GM12891 (cell line): ENCODE measurements at regions not wholly inside any gene's neighbourhood (a gene's known extent, or its start where the extent isn't known, plus 50 kb on each side); places are given as distances from the start of the nearest gene placed in this dataset.

Source experiments
- PAX5 ChIP-seq: IDR thresholded peaks from 2 replicates; pipeline ENCODE4 v1.6.1; 2011; ENCODE audit warnings: low read length, moderate library complexity, mild to moderate bottlenecking; ENCODE audit not compliant: insufficient read depth, severe bottlenecking
- POLR2A ChIP-seq: IDR thresholded peaks from 2 replicates; pipeline ENCODE4 v1.6.1; 2011; ENCODE audit warnings: low read depth, low read length, control low read depth
- POLR2AphosphoS5 ChIP-seq: IDR thresholded peaks from 2 replicates; pipeline ENCODE4 v1.6.1; 2011; ENCODE audit warnings: low read depth, low read length, control low read depth
- POU2F2 ChIP-seq: IDR thresholded peaks from 2 replicates; pipeline ENCODE4 v1.6.1; 2011; ENCODE audit warnings: low read depth, mild to moderate bottlenecking, control low read depth, low read length, moderate library complexity
- SPI1 ChIP-seq: IDR thresholded peaks from 2 replicates; pipeline ENCODE4 v1.6.1; 2011; ENCODE audit warnings: low read depth, low read length, control low read depth
- TAF1 ChIP-seq: IDR thresholded peaks from 2 replicates; pipeline ENCODE4 v1.6.1; 2011; ENCODE audit warnings: low read depth, low read length, control low read depth

DNA sequence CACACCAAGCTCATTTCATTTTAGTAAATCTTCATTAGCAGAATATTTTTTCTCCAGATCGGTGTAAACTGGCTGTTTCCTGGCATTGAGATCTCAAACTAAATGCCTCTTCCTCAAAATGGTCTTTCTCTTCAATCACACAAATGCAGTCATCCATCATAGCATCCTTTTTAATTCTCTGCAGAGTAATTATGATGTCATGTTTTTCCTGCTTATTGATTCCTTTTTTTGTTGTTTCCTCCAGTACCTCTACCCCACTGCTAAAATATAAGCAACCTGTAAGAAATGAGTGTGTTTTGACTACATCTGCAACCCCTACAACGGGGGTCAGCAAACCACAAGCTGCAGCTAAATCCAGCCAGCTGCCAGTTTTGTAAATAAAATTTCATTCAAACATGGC is 65.6 kb upstream of the TOM1L1 start:
- TF ChIP-seq POLR2AphosphoS5 = no peak
- TF ChIP-seq POLR2A = no peak
- no peak for TF ChIP-seq SPI1
- TF ChIP-seq TAF1 = no peak
- TF ChIP-seq POU2F2 = no peak
- no peak for TF ChIP-seq PAX5
